Fibroblast of villous mesenchyme (primary cell): ENCODE measurements at regions not wholly inside any gene's neighbourhood (a gene's known extent, or its start where the extent isn't known, plus 50 kb on each side); places are given as distances from the start of the nearest gene placed in this dataset.

ENCODE experiments used
- DNase-seq: peaks from one replicate; pipeline ENCODE4 v3.0.0-alpha.2; 2010; ENCODE audit warnings: low read depth
- H3K4me3 ChIP-seq: 2 replicates; pipeline ENCODE4 v1.5.1; 2011; ENCODE audit warnings: low read depth, mild to moderate bottlenecking, low read length
- TF ChIP-seq, protein P1 (sequence below): IDR thresholded peaks from 2 replicates; pipeline ENCODE4 v1.5.1; 2012; ENCODE audit warnings: low read depth, mild to moderate bottlenecking, low read length; ENCODE audit not compliant: insufficient read depth

DNA sequence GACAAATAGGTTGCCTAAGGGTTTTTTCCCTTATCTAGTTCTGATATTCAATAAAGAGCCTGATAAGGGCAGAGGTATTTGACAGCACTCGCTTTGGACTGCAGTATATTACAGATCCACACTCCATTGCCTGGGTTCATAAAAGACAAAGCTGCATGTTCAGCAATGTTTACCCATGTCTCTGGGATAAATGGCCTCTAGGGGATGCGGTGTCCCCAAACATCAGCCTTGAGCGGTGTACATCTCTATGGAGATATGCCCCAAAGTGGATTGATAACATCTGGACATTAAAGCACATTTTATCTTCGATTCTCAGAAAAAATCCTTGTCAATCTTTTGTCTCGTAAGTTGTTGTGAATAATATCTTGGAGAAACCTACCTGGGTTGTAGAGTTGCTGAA is 660.8 kb upstream of the AADAT start:
- H3K4me3 ChIP-seq: no peak overlapping the region
- no peak for DNase-seq
- TF ChIP-seq, protein P1, sequence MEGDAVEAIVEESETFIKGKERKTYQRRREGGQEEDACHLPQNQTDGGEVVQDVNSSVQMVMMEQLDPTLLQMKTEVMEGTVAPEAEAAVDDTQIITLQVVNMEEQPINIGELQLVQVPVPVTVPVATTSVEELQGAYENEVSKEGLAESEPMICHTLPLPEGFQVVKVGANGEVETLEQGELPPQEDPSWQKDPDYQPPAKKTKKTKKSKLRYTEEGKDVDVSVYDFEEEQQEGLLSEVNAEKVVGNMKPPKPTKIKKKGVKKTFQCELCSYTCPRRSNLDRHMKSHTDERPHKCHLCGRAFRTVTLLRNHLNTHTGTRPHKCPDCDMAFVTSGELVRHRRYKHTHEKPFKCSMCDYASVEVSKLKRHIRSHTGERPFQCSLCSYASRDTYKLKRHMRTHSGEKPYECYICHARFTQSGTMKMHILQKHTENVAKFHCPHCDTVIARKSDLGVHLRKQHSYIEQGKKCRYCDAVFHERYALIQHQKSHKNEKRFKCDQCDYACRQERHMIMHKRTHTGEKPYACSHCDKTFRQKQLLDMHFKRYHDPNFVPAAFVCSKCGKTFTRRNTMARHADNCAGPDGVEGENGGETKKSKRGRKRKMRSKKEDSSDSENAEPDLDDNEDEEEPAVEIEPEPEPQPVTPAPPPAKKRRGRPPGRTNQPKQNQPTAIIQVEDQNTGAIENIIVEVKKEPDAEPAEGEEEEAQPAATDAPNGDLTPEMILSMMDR: no peak

DNA sequence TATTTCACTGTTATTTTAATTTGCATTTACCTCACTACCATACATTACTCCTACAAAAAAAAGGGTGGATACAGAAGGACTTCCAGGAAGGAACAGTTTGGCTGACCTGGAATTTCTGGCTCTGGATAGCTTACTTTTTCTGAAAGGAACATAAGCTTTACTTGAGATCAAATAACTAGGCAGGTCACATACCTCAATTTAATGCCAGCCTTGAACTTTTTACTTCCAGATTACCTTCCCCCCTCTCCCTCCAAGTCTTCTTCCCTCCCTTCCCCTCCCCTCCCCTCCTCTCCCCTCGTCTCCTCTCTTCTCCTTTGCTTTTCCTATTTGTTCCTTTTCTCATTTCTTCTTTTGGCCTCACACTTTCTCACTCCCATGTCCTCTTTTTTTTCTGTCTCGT is 659.2 kb upstream of the AADAT start:
- no peak overlapping the region for H3K4me3 ChIP-seq
- TF ChIP-seq, protein P1: no peak
- no peak for DNase-seq

DNA sequence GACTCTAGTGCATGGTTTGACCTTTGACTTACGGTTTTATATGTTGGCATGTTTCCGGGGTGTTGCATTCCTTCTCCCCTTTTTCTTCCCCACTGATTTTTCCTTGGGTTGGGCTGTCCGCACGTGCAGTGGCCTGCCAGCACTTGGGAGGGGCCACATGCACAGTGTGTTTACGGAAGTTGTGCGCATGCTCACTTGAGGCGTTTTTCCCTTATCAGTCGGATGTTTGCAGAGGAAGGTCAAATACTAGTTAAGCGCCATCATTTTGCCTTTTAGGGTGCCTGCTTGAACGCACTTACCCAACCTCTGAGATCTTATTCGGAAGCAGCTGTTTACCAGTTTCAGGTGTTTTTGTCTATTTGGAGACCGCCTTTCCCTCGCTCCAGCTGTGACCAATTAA is 653.9 kb upstream of the AADAT start:
- DNase-seq: no peak
- TF ChIP-seq, protein P1: no peak
- H3K4me3 ChIP-seq: no peak overlapping the region

DNA sequence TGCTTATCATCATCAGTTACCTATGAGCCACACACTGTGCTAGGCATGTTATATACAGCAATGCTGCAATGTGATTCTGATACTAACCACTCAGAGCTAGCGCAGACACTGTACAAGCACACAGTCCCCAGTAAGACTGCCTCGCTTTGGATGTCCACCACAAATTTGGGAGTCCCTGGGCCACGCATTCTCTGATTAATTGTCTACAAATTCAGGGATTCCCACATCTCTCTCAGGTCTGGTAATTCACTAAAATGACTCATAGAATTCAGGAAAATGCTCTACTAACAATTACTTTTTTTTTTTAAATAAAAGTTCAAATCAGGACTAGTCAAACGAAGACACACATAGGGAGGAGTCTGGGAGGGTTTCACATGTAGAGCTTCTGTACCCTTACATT is 652.1 kb upstream of the AADAT start:
- TF ChIP-seq, protein P1: no peak
- no peak for DNase-seq

DNA sequence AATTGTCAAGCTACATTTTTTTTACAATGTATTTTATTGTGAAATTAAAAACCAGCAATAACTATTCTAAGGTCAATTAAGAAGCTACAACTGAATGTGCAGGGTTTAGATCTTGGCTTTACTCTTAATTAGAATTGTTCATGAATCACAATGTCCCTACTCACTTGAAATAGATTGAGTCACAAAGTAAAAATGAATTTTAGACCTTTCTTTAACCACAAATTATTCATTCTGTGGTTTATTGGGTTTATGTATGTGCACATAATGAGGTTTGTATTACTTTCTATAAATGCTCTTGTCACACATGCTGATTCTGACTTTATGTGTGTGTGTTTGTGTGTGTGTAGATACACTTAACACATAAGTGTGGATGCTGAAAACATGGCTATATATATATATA is 647.0 kb upstream of the AADAT start:
- H3K4me3 ChIP-seq: no peak overlapping the region
- no peak for DNase-seq
- TF ChIP-seq, protein P1: no peak

More for the DNA sequence above, 652.1 kb upstream of the AADAT start:
- H3K4me3 ChIP-seq: no peak overlapping the region

DNA sequence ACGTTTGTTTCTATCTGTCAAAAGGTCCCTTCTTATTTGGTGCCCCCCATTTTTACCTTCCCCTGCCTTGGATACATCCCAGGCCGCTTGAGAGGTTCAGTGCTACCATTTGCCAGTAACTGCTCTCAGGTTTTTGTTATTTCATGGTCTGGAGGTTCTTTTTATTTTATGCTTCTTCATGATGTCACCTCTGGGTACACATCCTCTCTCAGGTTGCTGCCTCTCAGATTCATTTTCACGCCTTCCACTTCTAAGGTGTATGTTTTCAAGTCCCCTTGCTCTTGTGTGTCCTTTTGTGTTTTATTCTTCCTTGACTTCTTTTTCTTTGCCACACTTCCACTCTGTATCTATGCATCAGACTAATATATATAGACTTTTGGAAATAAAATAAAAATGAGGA is 640.1 kb upstream of the AADAT start:
- TF ChIP-seq, protein P1: no peak

DNA sequence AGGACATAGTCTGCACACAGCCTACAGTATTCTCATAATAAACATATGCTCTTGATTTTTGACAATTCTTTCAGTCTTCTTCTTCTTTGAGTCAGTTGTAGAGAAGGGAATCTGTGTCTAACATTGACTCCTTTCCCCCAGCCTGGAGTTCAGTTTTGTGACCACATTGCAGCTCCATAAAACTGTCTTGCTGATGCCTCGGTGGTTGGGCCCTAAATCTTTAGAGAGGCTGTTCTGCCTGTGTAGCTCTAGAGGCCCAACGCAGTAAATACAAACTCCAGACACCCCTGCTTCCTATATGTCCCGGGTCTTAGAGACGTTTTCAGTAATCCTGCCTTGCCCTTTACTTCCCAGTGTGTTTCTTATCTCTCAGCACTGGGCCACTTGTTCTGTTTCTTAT is 639.5 kb upstream of the AADAT start:
- H3K4me3 ChIP-seq: no peak overlapping the region
- DNase-seq: no peak
- TF ChIP-seq, protein P1: no peak

More for the DNA sequence above, 640.1 kb upstream of the AADAT start:
- DNase-seq: no peak
- no peak overlapping the region for H3K4me3 ChIP-seq
